A673 (cell line): ENCODE measurements at regions not wholly inside any gene's neighbourhood (a gene's known extent, or its start where the extent isn't known, plus 50 kb on each side); places are given as distances from the start of the nearest gene placed in this dataset.
"Not testable (repeated sequence)": the region's sequence is repeated elsewhere in the genome, so short reads cannot be mapped to it uniquely, and the experiment has no call there.

ENCODE experiments used
- BruUV-seq: library from RNA; stranded (reverse); fragments of 400-500 nt; replicated peaks from 2 replicates; lab custom pipeline; 2021; lab: Mats Ljungman, UMichigan
- CTCF ChIA-PET: fragments of 300-600 bp; sonication (Branson Sonifier 250); formaldehyde crosslinking; loops from one replicate; lab custom pipeline; 2022; ENCODE audit warnings: antibody characterized with exemption; lab: Charles Lee
- POLR2A ChIA-PET: fragments of 300-600 bp; sonication (Branson Sonifier 250); formaldehyde crosslinking; loops from one replicate; lab custom pipeline; 2022; ENCODE audit warnings: antibody characterized with exemption; ENCODE audit not compliant: low non-redundant PET; lab: Charles Lee
- DNase-seq: peaks from one replicate; pipeline ENCODE4 v3.0.0-alpha.2; 2015; ENCODE audit warnings: low spot score
- H3K27ac ChIP-seq: fragments of 200-600 bp; sonication (generic); 2 replicates; pipeline ENCODE4 v1.5.1; 2016; ENCODE audit warnings: mixed run types, low read depth, mild to moderate bottlenecking, mixed read lengths, antibody characterized with exemption, low read length; ENCODE audit not compliant: poor library complexity, severe bottlenecking
- H3K27me3 ChIP-seq: fragments of 200-600 bp; sonication (generic); replicated peaks from 2 replicates; pipeline ENCODE4 v1.6.1; 2017; ENCODE audit warnings: mixed run types, low read depth, mild to moderate bottlenecking, mixed read lengths, antibody characterized with exemption, low read length; ENCODE audit not compliant: insufficient read depth, poor library complexity
- H3K36me3 ChIP-seq: fragments of 200-600 bp; sonication (generic); 2 replicates; pipeline ENCODE4 v1.6.1; 2016; ENCODE audit warnings: mixed run types, mild to moderate bottlenecking, mixed read lengths, antibody characterized with exemption, low read length; ENCODE audit not compliant: insufficient read depth, poor library complexity, severe bottlenecking
- H3K4me1 ChIP-seq: fragments of 200-600 bp; sonication (generic); 2 replicates; pipeline ENCODE4 v1.6.1; 2017; ENCODE audit warnings: mixed run types, mild to moderate bottlenecking, mixed read lengths, antibody characterized with exemption, low read length; ENCODE audit not compliant: insufficient read depth, poor library complexity, severe bottlenecking
- H3K4me3 ChIP-seq: fragments of 200-600 bp; sonication (generic); 2 replicates; pipeline ENCODE4 v1.5.1; 2016; ENCODE audit warnings: low read depth, mixed run types, mild to moderate bottlenecking, mixed read lengths, low read length; ENCODE audit not compliant: poor library complexity, severe bottlenecking
- H3K9me3 ChIP-seq: fragments of 200-600 bp; sonication (generic); 2 replicates; pipeline ENCODE4 v1.6.1; 2016; ENCODE audit warnings: mixed run types, low read depth, mild to moderate bottlenecking, mixed read lengths, antibody characterized with exemption, low read length; ENCODE audit not compliant: poor library complexity, severe bottlenecking
- EZH2 ChIP-seq: fragments of 200-600 bp; sonication (generic); IDR thresholded peaks from 2 replicates; pipeline ENCODE4 v1.6.1; 2017; ENCODE audit warnings: borderline replicate concordance, low read depth, mild to moderate bottlenecking, mixed read lengths, antibody characterized with exemption, low read length; ENCODE audit not compliant: poor library complexity, severe bottlenecking
- intact Hi-C: fragments of 100-400 bp; cut with micrococcal nuclease; formaldehyde crosslinking; loops from one replicate; pipeline ENCODE4 v1.10.0; 2022; ENCODE audit not compliant: unreplicated experiment
- TF ChIP-seq, protein P1 (sequence below): fragments of 300-800, 200-600 bp; sonication (generic); conservative IDR thresholded peaks from 2 replicates; pipeline ENCODE4 v1.5.1; 2017; ENCODE audit warnings: low read depth, mild to moderate bottlenecking, antibody characterized with exemption, low read length, moderate library complexity, mixed read lengths

DNA sequence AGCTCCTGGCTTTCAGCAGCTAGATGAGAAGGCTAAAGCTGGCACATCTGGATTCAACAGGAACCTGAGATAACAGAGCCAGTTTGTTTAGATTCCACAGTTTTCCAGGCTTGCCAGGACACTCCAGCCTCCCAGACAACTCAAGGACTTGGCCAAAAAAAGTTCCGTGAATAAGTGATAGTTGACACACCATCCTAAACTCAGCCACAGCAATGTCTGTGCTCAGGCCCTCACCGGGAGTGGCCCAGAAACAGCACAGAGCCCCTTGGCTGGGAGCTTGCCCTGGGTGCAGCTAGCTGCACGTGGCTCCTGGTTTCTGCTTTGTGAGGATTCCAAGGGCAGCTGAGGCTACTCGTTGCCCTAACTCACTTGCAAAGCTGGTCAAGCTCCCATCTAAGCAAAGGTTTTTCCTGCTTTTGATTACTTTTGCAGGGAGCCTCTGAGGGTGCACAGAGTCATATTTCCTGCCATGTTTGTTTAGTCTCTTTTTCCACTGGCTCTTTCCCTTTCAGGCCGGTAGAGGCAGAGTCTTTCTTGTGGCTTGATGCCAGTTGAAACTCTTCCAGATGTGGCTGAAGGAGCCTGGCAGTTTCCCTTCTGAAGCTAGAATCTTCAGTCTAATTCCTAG is 118.3 kb upstream of the ECI2 start:
- H3K36me3 ChIP-seq = no peaks in the 10 kb centered on the region
- peak; percentile 70 for DNase-seq
- no TSS peak for BruUV-seq
- no peaks in the 10 kb centered on the region for H3K4me1 ChIP-seq
- no peak overlapping the region for H3K4me3 ChIP-seq
- H3K9me3 ChIP-seq = no peaks in the 10 kb centered on the region
- TF ChIP-seq EZH2 = no peak
- TF ChIP-seq, protein P1, sequence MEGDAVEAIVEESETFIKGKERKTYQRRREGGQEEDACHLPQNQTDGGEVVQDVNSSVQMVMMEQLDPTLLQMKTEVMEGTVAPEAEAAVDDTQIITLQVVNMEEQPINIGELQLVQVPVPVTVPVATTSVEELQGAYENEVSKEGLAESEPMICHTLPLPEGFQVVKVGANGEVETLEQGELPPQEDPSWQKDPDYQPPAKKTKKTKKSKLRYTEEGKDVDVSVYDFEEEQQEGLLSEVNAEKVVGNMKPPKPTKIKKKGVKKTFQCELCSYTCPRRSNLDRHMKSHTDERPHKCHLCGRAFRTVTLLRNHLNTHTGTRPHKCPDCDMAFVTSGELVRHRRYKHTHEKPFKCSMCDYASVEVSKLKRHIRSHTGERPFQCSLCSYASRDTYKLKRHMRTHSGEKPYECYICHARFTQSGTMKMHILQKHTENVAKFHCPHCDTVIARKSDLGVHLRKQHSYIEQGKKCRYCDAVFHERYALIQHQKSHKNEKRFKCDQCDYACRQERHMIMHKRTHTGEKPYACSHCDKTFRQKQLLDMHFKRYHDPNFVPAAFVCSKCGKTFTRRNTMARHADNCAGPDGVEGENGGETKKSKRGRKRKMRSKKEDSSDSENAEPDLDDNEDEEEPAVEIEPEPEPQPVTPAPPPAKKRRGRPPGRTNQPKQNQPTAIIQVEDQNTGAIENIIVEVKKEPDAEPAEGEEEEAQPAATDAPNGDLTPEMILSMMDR = peak; percentile 65
- POLR2A ChIA-PET = no interaction called here
- intact Hi-C loops = no loop called here
- no peaks in the 10 kb centered on the region for H3K27me3 ChIP-seq
- no peak overlapping the region for H3K27ac ChIP-seq
- CTCF ChIA-PET = no interaction called here

DNA sequence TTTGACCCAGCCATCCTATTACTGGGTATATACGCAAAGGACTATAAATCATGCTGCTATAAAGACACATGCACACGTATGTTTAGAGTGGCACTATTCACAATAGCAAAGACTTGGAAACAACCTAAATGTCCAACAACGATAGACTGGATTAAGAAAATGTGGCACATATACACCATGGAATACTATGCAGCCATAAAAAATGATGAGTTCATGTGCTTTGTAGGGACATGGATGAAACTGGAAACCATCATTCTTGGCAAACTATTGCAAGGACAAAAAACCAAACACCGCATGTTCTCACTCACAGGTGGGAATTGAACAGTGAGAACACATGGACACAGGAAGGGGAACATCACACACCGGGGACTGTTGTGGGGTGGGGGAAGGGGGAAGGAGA is 117.1 kb upstream of the ECI2 start:
- BruUV-seq, H3K27me3 ChIP-seq, POLR2A ChIA-PET, CTCF ChIA-PET, DNase-seq, H3K9me3 ChIP-seq, H3K4me3 ChIP-seq, intact Hi-C loops, H3K36me3 ChIP-seq, H3K27ac ChIP-seq, H3K4me1 ChIP-seq: not testable (repeated sequence)

GRCh38 chr6:4250645-4251044 is 115.3 kb upstream of the ECI2 start:
- intact Hi-C loops = no loop called here
- no peaks in the 10 kb centered on the region for H3K9me3 ChIP-seq
- BruUV-seq = no TSS peak
- CTCF ChIA-PET = no interaction called here
- H3K27ac ChIP-seq = no peak overlapping the region
- TF ChIP-seq, protein P1 = no peak
- TF ChIP-seq EZH2 = no peak
- no peak overlapping the region for H3K4me3 ChIP-seq
- no peaks in the 10 kb centered on the region for H3K27me3 ChIP-seq
- POLR2A ChIA-PET = no interaction called here
- no peaks in the 10 kb centered on the region for H3K4me1 ChIP-seq
- DNase-seq = no peak
- H3K36me3 ChIP-seq = no peaks in the 10 kb centered on the region

DNA sequence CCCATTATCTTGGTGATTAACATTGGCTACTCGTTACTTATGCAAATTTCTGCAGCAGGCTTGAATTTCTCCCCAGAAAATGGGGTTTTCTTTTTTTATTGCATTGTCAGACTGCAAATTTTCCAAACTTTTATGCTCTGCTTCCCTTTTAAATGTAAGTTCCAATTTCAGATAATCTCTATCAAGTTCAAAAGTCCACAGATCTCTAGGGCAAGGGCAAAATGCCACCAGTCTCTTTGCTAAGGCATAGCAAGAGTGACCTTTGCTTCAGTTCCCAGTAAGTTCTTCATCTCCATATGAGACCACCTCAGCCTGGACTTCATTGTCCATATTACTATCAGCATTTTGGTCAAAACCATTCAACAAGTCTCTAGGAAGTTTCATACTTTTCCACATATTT is 108.5 kb upstream of the ECI2 start:
- intact Hi-C loops, H3K27me3 ChIP-seq, POLR2A ChIA-PET, DNase-seq, H3K4me1 ChIP-seq, BruUV-seq, H3K9me3 ChIP-seq, CTCF ChIA-PET, H3K36me3 ChIP-seq, H3K4me3 ChIP-seq, H3K27ac ChIP-seq: not testable (repeated sequence)
